AG04450 (cell line): ENCODE measurements at regions not wholly inside any gene's neighbourhood (a gene's known extent, or its start where the extent isn't known, plus 50 kb on each side); places are given as distances from the start of the nearest gene placed in this dataset.

Experiments
- CTCF ChIA-PET: fragments of 300-600, 350-600 bp; formaldehyde crosslinking; extraction: SDS; loops from one replicate; lab custom pipeline; 2022; ENCODE audit warnings: antibody characterized with exemption, inconsistent platforms; lab: Charles Lee
- POLR2A ChIA-PET: fragments of 350-600 bp; formaldehyde crosslinking; extraction: SDS; loops from one replicate; lab custom pipeline; 2021; ENCODE audit warnings: antibody characterized with exemption, inconsistent platforms; lab: Yijun Ruan, JAX
- DNase-seq: peaks from one replicate; pipeline ENCODE4 v3.0.0-alpha.2; 2011; ENCODE audit warnings: low read depth, low spot score
- H3K27ac ChIP-seq: one replicate; pipeline ENCODE4 v1.5.1; 2012; ENCODE audit warnings: low read depth, low read length, control low read depth
- H3K27me3 ChIP-seq: one replicate; pipeline ENCODE4 v1.6.0; 2012; ENCODE audit warnings: low read length; ENCODE audit not compliant: control insufficient read depth, insufficient read depth
- H3K4me3 ChIP-seq: 2 replicates; pipeline ENCODE4 v1.5.1; 2011; ENCODE audit warnings: mild to moderate bottlenecking, low read depth, low read length, control low read depth
- H3K9me3 ChIP-seq: 2 replicates; pipeline ENCODE4 v1.5.1; 2012; ENCODE audit warnings: low read length; ENCODE audit not compliant: control insufficient read depth, insufficient read depth
- CTCF ChIP-seq: IDR thresholded peaks from 2 replicates; pipeline ENCODE4 v1.5.1; 2011; ENCODE audit warnings: low read depth, low read length, control low read depth, inconsistent platforms

GRCh38 chr4:178333355-178333754, 891.1 kb upstream of the AGA start:
- H3K4me3 ChIP-seq: no peak overlapping the region
- no peak overlapping the region for H3K27ac ChIP-seq
- no peaks in the 10 kb centered on the region for H3K27me3 ChIP-seq
- no peak for TF ChIP-seq CTCF
- DNase-seq: no peak
- CTCF ChIA-PET: no interaction called here
- no peaks in the 10 kb centered on the region for H3K9me3 ChIP-seq
- POLR2A ChIA-PET: no interaction called here

GRCh38 chr4:178339769-178340168, 897.5 kb upstream of the AGA start:
- no peaks in the 10 kb centered on the region for H3K9me3 ChIP-seq
- no peak overlapping the region for H3K27ac ChIP-seq
- no peak for DNase-seq
- no peak overlapping the region for H3K4me3 ChIP-seq
- ChIA-PET POLR2A (no interaction called here), CTCF (no interaction called here)
- H3K27me3 ChIP-seq: no peaks in the 10 kb centered on the region
- TF ChIP-seq CTCF: no peak

- Histone ChIP-seq H3K4me3 (no peak overlapping the region), H3K27me3 (no peaks in the 10 kb centered on the region), H3K9me3 (no peaks in the 10 kb centered on the region), H3K27ac (no peak overlapping the region)
- POLR2A ChIA-PET: no interaction called here
- TF ChIP-seq CTCF: no peak
- no peak for DNase-seq
- CTCF ChIA-PET: no interaction called here
These were observed 898.2 kb upstream of the AGA start for GRCh38 chr4:178340468-178340867.

- DNase-seq: no peak
- Histone ChIP-seq H3K27me3 (no peaks in the 10 kb centered on the region), H3K4me3 (no peak overlapping the region), H3K27ac (no peak overlapping the region), H3K9me3 (no peaks in the 10 kb centered on the region)
- CTCF ChIA-PET: no interaction called here
- no peak for TF ChIP-seq CTCF
- POLR2A ChIA-PET: no interaction called here
These were observed 901.9 kb upstream of the AGA start for GRCh38 chr4:178344096-178344495.

- no peak for DNase-seq
- ChIA-PET CTCF (no interaction called here), POLR2A (no interaction called here)
- Histone ChIP-seq H3K27ac (no peak overlapping the region), H3K4me3 (no peak overlapping the region), H3K27me3 (no peaks in the 10 kb centered on the region), H3K9me3 (no peaks in the 10 kb centered on the region)
- TF ChIP-seq CTCF: no peak
These were observed 904.9 kb upstream of the AGA start for GRCh38 chr4:178347111-178347510.
